Spleen (tissue), 11 donors: ENCODE measurements at regions not wholly inside any gene's neighbourhood (a gene's known extent, or its start where the extent isn't known, plus 50 kb on each side); places are given as distances from the start of the nearest gene placed in this dataset.
"Not testable (repeated sequence)": the region's sequence is repeated elsewhere in the genome, so short reads cannot be mapped to it uniquely, and the experiment has no call there.

Experiments used
- DNase-seq: peaks from one replicate; pipeline ENCODE4 v3.0.0-alpha.2; 2020
- H3K27ac ChIP-seq, 8 donors: fragments of 200-600 bp; sonication (generic) in 7 of 8; 1 replicate in 4 of 8; 2 replicates in 4 of 8; pipeline versions ENCODE4 v1.5.0 to v1.8.0; 2016 to 2021; ENCODE audit warnings: inconsistent platforms in 4 of 8, mild to moderate bottlenecking in 4 of 8, moderate library complexity in 1 of 8
- H3K27me3 ChIP-seq, 7 donors: fragments of 200-600 bp; sonication (generic) in 6 of 7; replicated peaks in 1 of 7; 1 replicate in 4 of 7; 2 replicates in 3 of 7; pipeline versions ENCODE4 v1.5.0 to v1.8.0; 2016 to 2021; ENCODE audit warnings: inconsistent platforms in 3 of 7, mild to moderate bottlenecking in 1 of 7
- H3K36me3 ChIP-seq, 6 donors: fragments of 200-600 bp; sonication (generic) in 5 of 6; 1 replicate in 4 of 6; 2 replicates in 2 of 6; pipeline versions ENCODE4 v1.5.0 to v1.8.0; 2016 to 2021; ENCODE audit warnings: inconsistent platforms in 2 of 6
- H3K4me1 ChIP-seq, 6 donors: fragments of 200-600 bp; sonication (generic) in 5 of 6; 1 replicate in 3 of 6; 2 replicates in 3 of 6; pipeline versions ENCODE4 v1.5.0 to v1.8.0; 2016 to 2021; ENCODE audit warnings: inconsistent platforms in 3 of 6
- H3K4me3 ChIP-seq, 8 donors: fragments of 200-600 bp; sonication (generic) in 7 of 8; 1 replicate in 4 of 8; 2 replicates in 4 of 8; pipeline versions ENCODE4 v1.5.0 to v1.8.0; 2016 to 2021; ENCODE audit warnings: inconsistent platforms in 4 of 8, mild to moderate bottlenecking in 4 of 8, moderate library complexity in 2 of 8
- H3K9me3 ChIP-seq, 8 donors: fragments of 200-600 bp; sonication (generic) in 7 of 8; 1 replicate in 4 of 8; 2 replicates in 4 of 8; pipeline versions ENCODE4 v1.5.0 to v1.8.0; 2016 to 2021; ENCODE audit warnings: inconsistent platforms in 4 of 8
- CTCF ChIP-seq, 11 experiments: fragments of 200-600 bp in 7 of 11; fragments of 450-650 bp in 4 of 11; sonication (generic) in 4 of 11; IDR thresholded peaks in 8 of 11; conservative IDR thresholded peaks in 3 of 11; 1 replicate in 7 of 11; 2 replicates in 4 of 11; pipeline versions ENCODE4 v1.4.0 to v1.8.0; 2016 to 2021; ENCODE audit warnings: antibody characterized with exemption in 11 of 11, inconsistent platforms in 4 of 11, mild to moderate bottlenecking in 1 of 11
- POLR2A ChIP-seq, 3 donors: fragments of 450-650 bp; IDR thresholded peaks; one replicate each; pipeline ENCODE4 v1.5.1; 2017; ENCODE audit warnings: antibody characterized with exemption in 3 of 3, mild to moderate bottlenecking in 1 of 3
- POLR2AphosphoS5 ChIP-seq, 3 donors: sonication (generic); formaldehyde crosslinking; IDR thresholded peaks; one replicate each; pipeline ENCODE4 v1.5.1; 2017; ENCODE audit warnings: antibody characterized with exemption in 3 of 3
- WGBS, 5 donors: extraction: QIAGEN DNeasy Blood & Tissue Kit in 3 of 5; methylation state at CpG; one replicate each; pipeline versions ENCODE4 v1.1.5 to v1.1.7; 2013 to 2018; 5-methylcytosine and 5-hydroxymethylcytosine counted together
- intact Hi-C: fragments of 100-400 bp; cut with DNase I; formaldehyde crosslinking; loops from one replicate; pipeline ENCODE4 v1.15.0; 2023; ENCODE audit warnings: low total_unique reads
- donor health status: healthy with polysubstance abuse.
- donor health status: DM: no; HTN: no; CAD: no; lungs with moderate emphysema.
- donor health status: DM: no; HTN: no; CAD: no.
- donor health status: Bipolar disorder and iron deficiency.
- donor health status: healthy.
- donor health status: DM: no; HTN: no; CAD: no.
- donor health status: DM: yes; HTN: yes; CAD: no.

GRCh38 chr5:62828742-62829603 is 250.4 kb downstream of the LRRC70 start:
- TF ChIP-seq POLR2AphosphoS5 (IDR thresholded peaks at IDR 0.05) (no peak), POLR2A (IDR thresholded peaks at IDR 0.05) (no peak), CTCF (IDR thresholded peaks at IDR 0.05 in 8 of 11, conservative IDR thresholded peaks at IDR 0.05 in 3 of 11) (no peak)
- no peak overlapping the region for H3K27ac ChIP-seq
- peaks cover 0 to 25% (median 8%) of the 10 kb centered on the region in 8 donors for H3K9me3 ChIP-seq
- no peaks in the 10 kb centered on the region for H3K36me3 ChIP-seq
- DNase-seq: no peak
- H3K27me3 ChIP-seq: no peaks in the 10 kb centered on the region
- WGBS, 5 donors: 59 to 75% (median 60%) methylated on average over 5 of the region's 5 CpGs
- intact Hi-C loops: no loop called here
- H3K4me3 ChIP-seq: no peak overlapping the region
- no peaks in the 10 kb centered on the region for H3K4me1 ChIP-seq

- Histone ChIP-seq H3K27me3 (no peaks in the 10 kb centered on the region), H3K4me1 (no peaks in the 10 kb centered on the region), H3K27ac (no peak overlapping the region), H3K36me3 (no peaks in the 10 kb centered on the region), H3K9me3 (peaks cover 0 to 14% (median 1%) of the 10 kb centered on the region in 8 donors), H3K4me3 (no peak overlapping the region)
- no peak for DNase-seq
- no peak for TF ChIP-seq POLR2A (IDR thresholded peaks at IDR 0.05)
- no peak for TF ChIP-seq POLR2AphosphoS5 (IDR thresholded peaks at IDR 0.05)
- TF ChIP-seq CTCF (IDR thresholded peaks at IDR 0.05 in 8 of 11, conservative IDR thresholded peaks at IDR 0.05 in 3 of 11): no peak
- WGBS, 5 donors: 81 to 92% (median 84%) methylated on average over 5 of the region's 5 CpGs
- intact Hi-C loops: no loop called here
Observed at GRCh38 chr5:62825623-62826220, 247.1 kb downstream of the LRRC70 start.

GRCh38 chr5:62824936-62825335 is 246.3 kb downstream of the LRRC70 start:
- Histone ChIP-seq H3K4me1 (no peaks in the 10 kb centered on the region), H3K27ac (no peak overlapping the region), H3K27me3 (no peaks in the 10 kb centered on the region), H3K9me3 (peaks cover 0 to 14% (median 1%) of the 10 kb centered on the region in 8 donors), H3K36me3 (no peaks in the 10 kb centered on the region), H3K4me3 (no peak overlapping the region)
- no peak for DNase-seq
- TF ChIP-seq CTCF (IDR thresholded peaks at IDR 0.05 in 8 of 11, conservative IDR thresholded peaks at IDR 0.05 in 3 of 11) (no peak), POLR2A (IDR thresholded peaks at IDR 0.05) (no peak), POLR2AphosphoS5 (IDR thresholded peaks at IDR 0.05) (no peak)
- 77 to 91% (median 87%) methylated on average over 3 of the region's 3 CpGs for WGBS, 5 donors
- intact Hi-C loops: no loop called here

- H3K9me3 ChIP-seq, H3K36me3 ChIP-seq, H3K27ac ChIP-seq, intact Hi-C loops, H3K27me3 ChIP-seq, DNase-seq, H3K4me1 ChIP-seq, H3K4me3 ChIP-seq: not testable (repeated sequence)
- WGBS, 5 donors: 90 to 96% (median 91%) methylated on average over 4 to 6 of the region's 8 CpGs
Observed at GRCh38 chr5:62817043-62817442, 238.4 kb downstream of the LRRC70 start.
